ENCODE measurements at regions not wholly inside any gene's neighbourhood (a gene's known extent, or its start where the extent isn't known, plus 50 kb on each side); places are given as distances from the start of the nearest gene placed in this dataset.

DNA sequence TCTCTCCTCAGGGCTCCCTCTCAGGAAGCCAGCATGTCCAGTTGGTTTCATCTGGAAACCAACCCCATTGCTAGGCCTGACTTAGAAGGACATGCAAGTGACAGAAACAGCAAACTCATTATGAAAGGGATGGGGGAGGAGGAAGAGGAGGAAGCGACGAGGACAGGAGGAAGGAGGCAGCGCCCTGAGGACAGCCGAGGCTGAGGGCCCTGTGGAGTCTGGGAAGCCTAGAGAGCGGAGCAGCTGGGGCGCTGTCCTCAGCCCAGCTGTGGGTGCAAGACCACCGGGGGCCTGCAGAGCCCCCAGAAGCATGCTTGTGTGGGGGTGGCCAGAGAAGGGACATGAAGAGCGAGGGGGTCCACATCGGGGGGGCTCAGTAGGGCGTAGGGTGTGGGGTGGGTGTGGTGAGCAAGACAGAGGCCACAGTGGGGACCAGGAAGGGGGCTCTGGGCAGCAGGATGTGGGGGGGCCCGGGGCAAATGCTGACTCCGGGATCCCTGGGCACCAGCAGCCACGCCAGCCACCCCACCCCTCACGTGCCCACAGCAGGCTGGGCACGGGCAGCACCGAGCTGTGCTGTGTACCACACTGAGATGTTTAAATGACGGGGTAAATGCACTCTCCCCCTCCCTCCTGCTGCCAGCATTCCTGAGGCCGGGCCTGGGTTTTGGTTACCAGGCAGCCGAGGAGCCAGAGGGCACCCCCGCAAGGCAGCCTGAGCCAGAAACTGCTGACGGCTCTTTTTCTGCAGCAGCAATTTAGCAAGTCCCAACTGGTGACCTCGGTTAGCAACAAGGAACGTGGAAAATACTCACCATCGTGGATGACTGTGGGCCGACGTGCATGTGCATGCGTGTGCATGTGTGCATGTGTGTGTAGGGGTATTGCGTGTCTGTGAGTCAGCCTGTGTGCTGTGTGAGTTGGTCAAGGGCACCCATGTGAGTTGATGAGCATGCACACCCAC, 82.7 kb upstream of the LINC01488 start:
- Mint-ChIP-seq H3K36me3 (ENCODE audit: low read depth) (no peaks in the 10 kb centered on the region), H3K4me3 (no peak overlapping the region), H3K27me3 (peaks cover 42% of the 10 kb centered on the region), H3K4me1 (ENCODE audit: low read depth) (peaks cover 55% of the 10 kb centered on the region), H3K9me3 (no peaks in the 10 kb centered on the region), H3K27ac (peak overlapping the region; percentile 35)
- intact Hi-C loops (cut with micrococcal nuclease), result no loop called here

DNA sequence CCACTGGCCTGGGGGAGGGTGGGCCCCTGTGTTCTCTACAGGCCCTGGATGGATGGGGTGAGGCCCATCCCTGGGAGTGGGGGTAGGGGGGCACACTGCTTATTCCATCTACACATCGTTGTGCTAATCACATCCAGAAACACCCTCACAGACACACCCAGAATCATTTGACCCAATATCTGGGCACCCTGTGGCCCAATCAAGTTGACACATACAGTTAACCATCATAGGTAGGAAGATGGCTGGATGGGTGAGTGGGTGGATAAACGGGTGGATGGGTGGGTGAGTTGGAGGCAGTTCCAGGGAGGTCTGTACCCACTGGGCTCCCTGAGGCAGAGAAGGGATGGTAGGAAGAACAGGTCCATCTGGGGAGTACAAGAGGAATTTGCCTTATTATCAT, 81.3 kb upstream of the LINC01488 start:
- no peak overlapping the region for H3K4me3 Mint-ChIP-seq
- H3K27ac Mint-ChIP-seq, result no peak overlapping the region
- no peaks in the 10 kb centered on the region for H3K9me3 Mint-ChIP-seq
- H3K27me3 Mint-ChIP-seq, result peaks cover 35% of the 10 kb centered on the region
- H3K4me1 Mint-ChIP-seq (ENCODE audit: low read depth), result peaks cover 43% of the 10 kb centered on the region
- intact Hi-C loops (cut with micrococcal nuclease), result no loop called here
- H3K36me3 Mint-ChIP-seq (ENCODE audit: low read depth), result no peaks in the 10 kb centered on the region

DNA sequence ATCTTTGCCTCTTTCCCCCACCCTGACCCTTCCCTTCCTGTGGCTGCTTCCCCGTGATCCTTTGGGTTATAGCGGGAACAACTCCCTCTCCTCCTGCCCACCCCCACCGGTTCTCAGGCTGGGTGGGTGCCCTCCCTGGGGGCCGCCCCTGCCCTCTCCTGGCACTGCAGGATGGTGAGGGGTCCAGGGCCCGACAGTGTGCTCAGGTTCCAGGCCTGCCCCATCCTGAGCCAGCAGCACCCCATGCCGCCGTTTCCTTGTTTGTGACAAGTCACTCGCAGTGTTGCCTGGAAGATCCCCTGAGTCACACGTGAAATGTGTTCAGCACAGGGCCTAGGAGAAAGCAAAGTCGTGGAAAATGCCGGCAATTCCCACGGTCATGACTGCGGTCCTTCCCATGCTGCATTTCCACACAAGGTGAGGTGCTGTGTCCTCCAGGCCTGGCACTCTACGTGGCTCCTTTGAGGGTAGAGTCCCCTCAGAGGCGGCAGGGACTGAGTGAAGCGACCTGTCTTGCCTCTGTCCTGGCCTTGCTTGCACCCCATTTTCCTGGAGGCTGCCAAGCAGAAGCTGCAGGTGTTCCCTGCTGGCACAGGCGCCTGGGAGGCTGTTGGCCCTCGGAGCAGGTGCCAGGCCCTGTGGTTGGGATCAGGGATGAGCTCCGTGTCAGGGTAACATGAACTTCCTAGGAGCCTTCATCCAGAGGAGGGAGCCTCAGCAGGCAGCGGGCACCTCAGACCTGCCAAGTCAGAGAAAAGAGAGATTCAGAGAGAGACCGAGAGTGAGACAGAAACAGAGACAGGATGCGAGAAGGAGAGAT, 80.5 kb upstream of the LINC01488 start:
- intact Hi-C loops (cut with micrococcal nuclease), result no loop called here
- Mint-ChIP-seq H3K4me3 (no peak overlapping the region), H3K36me3 (ENCODE audit: low read depth) (no peaks in the 10 kb centered on the region), H3K27me3 (peaks cover 36% of the 10 kb centered on the region), H3K27ac (no peak overlapping the region), H3K9me3 (no peaks in the 10 kb centered on the region), H3K4me1 (ENCODE audit: low read depth) (peaks cover 40% of the 10 kb centered on the region)

DNA sequence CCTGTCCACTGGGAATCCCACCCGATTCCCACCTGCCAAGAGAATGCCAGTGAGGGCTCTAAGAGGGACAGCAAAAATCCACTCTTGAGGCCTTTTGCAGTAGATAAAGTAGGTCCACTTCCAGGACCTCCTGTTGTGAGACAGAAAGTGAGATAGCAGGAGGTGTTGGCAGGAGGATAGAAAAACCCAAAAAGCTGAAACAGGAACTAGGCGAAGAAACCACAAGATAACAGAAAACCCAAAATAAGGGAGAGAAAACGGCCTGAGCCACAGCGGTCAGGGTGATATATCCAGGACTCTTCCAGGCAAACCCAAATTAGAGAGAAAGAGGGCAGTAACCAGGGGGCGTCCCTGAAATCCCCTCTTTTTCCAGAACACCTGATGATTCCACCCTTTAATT, 79.7 kb upstream of the LINC01488 start:
- H3K4me1 Mint-ChIP-seq (ENCODE audit: low read depth), result peaks cover 40% of the 10 kb centered on the region
- peaks cover 38% of the 10 kb centered on the region for H3K27me3 Mint-ChIP-seq
- H3K4me3 Mint-ChIP-seq, result no peak overlapping the region
- H3K36me3 Mint-ChIP-seq (ENCODE audit: low read depth), result no peaks in the 10 kb centered on the region
- intact Hi-C loops (cut with micrococcal nuclease), result no loop called here
- no peak overlapping the region for H3K27ac Mint-ChIP-seq
- H3K9me3 Mint-ChIP-seq, result no peaks in the 10 kb centered on the region

DNA sequence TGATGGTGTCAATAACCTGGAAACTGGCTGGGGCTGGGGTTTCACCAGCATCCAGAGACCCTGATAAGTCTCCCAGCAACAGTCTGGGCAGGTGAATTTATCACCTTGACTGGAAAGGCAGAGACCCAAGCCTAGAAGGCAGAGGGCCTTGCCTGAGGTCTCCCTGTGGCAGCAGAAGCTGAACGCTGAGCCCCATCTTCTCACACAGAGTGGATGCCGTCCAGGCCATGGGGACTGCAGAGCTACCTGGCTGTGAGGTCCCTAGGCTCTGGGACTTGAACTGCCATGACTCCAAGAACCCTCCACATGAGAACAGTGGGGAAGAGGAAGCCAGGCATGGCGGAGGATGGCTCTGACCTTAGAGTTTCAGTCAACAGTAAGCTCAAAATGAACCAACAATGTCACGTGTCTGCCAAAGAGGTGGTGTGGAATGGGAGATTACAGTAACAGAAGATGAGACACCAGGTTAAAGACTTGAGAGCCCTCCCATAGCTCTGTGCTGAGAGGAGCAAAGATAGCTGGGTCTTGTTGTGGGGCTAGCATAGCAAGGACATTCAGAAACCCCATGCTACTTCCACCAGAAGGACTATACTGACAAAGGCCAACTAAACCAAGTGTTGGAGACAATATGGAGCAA, 79.1 kb upstream of the LINC01488 start:
- intact Hi-C loops (cut with micrococcal nuclease), result no loop called here
- H3K4me3 Mint-ChIP-seq, result no peak overlapping the region
- H3K27ac Mint-ChIP-seq, result no peak overlapping the region
- H3K27me3 Mint-ChIP-seq, result peaks cover 37% of the 10 kb centered on the region
- no peaks in the 10 kb centered on the region for H3K9me3 Mint-ChIP-seq
- no peaks in the 10 kb centered on the region for H3K36me3 Mint-ChIP-seq (ENCODE audit: low read depth)
- peaks cover 40% of the 10 kb centered on the region for H3K4me1 Mint-ChIP-seq (ENCODE audit: low read depth)

DNA sequence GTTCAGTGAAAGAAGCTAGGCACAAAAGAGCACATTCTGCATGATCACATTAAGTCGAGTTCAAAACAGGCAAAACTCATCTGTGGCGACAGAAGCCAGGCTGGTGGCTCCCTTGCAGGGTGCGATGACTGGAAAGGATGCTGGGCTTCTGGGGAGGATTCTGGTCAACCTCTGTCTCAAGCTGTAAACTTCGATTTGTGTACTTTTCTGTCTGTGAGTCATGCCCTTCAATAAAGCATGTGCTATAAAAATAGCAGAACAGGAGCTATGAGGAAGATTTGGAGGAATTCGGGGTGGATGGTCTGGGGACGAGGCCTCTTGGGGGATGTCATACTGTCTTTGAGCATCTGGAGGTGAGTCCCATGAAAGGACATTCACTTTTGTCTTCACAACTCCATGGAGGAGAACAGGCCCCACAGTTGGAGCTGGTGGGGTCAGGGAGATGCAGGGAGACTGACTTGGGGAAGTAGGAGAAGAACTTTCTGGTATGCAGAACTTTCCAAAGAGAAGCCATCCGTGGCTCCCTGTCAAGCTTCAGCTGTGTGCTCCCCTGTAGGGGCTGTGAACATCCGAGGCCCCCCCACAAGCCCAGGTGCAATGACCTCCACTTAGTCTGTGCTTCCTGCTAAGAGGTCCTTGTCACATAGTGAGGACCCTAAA, 77.8 kb upstream of the LINC01488 start:
- H3K9me3 Mint-ChIP-seq, result no peaks in the 10 kb centered on the region
- peaks cover 32% of the 10 kb centered on the region for H3K4me1 Mint-ChIP-seq (ENCODE audit: low read depth)
- H3K36me3 Mint-ChIP-seq (ENCODE audit: low read depth), result no peaks in the 10 kb centered on the region
- intact Hi-C loops (cut with micrococcal nuclease), result no loop called here
- no peak overlapping the region for H3K4me3 Mint-ChIP-seq
- H3K27me3 Mint-ChIP-seq, result peaks cover 27% of the 10 kb centered on the region
- no peak overlapping the region for H3K27ac Mint-ChIP-seq

DNA sequence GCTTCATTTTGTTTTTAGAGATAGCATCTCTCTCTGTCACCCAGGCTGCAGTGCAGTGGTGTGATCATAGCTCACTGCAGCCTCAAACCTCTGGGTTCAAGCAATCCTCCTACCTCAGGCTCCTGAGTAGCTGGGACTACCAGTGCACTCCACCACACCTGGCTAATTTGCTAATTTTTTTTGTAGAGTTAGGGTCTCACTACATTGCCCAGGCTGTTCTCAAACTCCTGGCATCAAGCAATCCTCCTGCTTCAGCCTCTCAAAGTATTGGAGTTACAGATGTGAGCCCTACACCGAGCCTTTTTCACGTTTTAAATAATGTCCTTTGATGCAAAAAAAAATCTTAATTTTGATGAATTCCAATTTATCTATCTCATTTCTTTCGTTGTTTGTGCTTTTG, 75.4 kb upstream of the LINC01488 start:
- Mint-ChIP-seq H3K36me3 (ENCODE audit: low read depth) (no peaks in the 10 kb centered on the region), H3K27me3 (peaks cover 20% of the 10 kb centered on the region), H3K27ac (no peak overlapping the region), H3K9me3 (no peaks in the 10 kb centered on the region), H3K4me1 (ENCODE audit: low read depth) (peaks cover 26% of the 10 kb centered on the region), H3K4me3 (no peak overlapping the region)
- intact Hi-C loops (cut with micrococcal nuclease), result no loop called here

DNA sequence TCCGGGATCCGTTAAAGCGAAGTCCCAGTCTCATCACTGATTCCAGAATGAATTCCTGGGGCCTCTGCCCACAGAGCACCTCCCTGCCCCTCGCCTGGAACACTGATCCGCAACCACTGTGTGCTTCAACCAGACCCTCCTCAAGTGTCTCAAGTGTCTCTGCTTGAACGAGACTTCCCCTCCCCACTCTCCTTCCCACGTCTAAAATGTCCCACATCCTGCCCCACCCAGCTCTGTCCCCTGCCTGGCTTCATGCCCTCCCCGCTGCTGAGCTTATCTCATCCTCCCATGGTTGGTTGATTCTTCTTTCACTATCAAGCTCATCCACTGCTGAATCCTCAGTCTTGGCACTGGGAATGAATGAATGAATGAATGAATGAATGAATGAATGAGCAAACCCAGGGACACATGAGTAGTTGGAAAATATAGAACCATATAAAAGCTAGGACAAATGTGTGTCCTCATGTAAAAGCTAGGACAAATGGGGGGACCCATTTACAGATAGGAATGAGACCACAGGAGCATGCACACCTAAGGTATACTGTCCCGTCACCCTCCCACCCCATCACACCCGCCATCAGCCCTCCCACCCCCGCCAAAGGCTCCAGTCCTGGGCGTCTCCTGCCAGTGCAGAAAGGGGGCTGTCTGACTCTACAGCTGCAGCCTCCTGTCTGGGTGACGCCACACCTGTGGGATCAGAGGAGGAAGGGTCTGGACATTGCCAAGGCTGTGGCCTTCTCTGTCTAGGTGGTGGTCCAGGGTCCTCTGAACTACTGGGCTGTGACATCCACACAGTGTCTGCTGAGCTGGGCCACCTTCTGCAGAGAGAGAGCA, 71.4 kb upstream of the LINC01488 start:
- peaks cover 17% of the 10 kb centered on the region for H3K27me3 Mint-ChIP-seq
- no peak overlapping the region for H3K4me3 Mint-ChIP-seq

DNA sequence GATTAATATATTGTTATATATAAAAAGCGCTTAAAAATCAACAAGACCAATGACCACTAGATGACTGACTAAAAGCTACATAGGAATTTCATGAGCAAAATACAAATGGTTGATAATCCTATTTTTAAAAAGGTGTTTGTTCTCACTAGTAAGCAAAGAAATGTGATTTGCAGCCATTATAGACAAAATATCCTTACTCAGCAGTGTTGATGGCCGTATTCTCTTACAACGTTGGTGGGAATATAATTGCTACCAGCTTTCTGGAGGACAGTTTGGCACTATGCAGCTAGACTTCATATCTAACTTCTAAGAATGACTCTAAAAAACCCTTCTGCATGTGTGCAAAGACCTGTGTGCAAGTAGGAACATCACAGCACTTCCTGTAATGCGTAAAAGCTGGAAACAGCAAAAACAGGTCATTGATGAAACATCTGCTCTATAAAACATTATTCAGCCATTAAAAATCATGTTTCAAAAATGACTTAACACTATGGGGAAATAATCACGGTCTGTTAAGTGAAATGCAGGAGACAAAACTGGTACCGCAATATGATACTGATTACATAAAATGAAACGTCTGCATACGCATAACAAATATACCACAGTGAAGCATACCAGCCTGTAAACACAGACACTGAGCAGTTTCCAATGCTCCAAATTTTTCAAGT, 70.1 kb upstream of the LINC01488 start:
- Mint-ChIP-seq H3K4me1 (ENCODE audit: low read depth) (peaks cover 33% of the 10 kb centered on the region), H3K36me3 (ENCODE audit: low read depth) (no peaks in the 10 kb centered on the region), H3K9me3 (no peaks in the 10 kb centered on the region), H3K27ac (no peak overlapping the region), H3K27me3 (peaks cover 22% of the 10 kb centered on the region), H3K4me3 (no peak overlapping the region)
- intact Hi-C loops (cut with micrococcal nuclease), result no loop called here

More for the DNA sequence above, 71.4 kb upstream of the LINC01488 start:
- Mint-ChIP-seq H3K36me3 (ENCODE audit: low read depth) (no peaks in the 10 kb centered on the region), H3K4me1 (ENCODE audit: low read depth) (peaks cover 20% of the 10 kb centered on the region), H3K27ac (no peak overlapping the region), H3K9me3 (no peaks in the 10 kb centered on the region)
- intact Hi-C loops (cut with micrococcal nuclease), result no loop called here

DNA sequence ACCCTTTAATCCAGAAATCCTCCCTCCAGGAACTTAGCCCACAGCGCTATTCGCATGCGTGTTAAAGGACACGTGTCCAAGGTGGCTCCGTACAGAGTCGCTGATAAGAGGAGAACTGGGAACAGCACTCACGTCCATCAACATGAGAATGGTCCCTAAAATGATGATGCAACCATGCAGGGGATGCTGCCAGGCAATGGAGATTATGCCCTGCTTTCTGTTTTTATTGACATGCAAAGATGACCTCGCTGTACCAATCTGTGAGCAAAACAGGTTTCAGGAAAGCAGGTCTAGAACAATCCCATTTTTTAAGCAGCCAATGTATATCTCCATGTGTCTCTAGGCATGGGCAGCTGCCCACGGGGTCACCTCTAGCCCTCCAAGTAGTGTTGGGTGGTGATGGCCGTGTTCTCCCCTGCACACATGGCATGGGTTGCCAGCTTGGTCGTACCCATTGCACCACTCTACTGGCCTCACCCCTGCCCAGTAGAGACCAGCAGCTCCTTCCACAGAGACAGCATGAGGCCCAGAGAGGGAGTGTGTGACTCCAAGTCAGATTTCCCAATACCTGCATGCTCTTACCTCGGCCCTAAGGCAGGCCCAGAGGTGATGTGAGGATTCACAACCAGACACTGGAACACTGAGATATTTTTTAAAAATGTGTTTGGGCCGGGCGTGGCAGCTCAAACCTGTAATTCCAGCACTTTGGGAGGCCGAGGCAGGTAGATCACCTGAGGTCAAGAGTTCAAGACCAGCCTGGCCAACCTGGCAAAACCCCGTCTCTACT, 68.3 kb upstream of the LINC01488 start:
- Mint-ChIP-seq H3K4me3 (no peak overlapping the region), H3K36me3 (ENCODE audit: low read depth) (no peaks in the 10 kb centered on the region), H3K27me3 (peaks cover 37% of the 10 kb centered on the region), H3K9me3 (no peaks in the 10 kb centered on the region), H3K27ac (no peak overlapping the region), H3K4me1 (ENCODE audit: low read depth) (peaks cover 34% of the 10 kb centered on the region)
- intact Hi-C loops (cut with micrococcal nuclease), result no loop called here

DNA sequence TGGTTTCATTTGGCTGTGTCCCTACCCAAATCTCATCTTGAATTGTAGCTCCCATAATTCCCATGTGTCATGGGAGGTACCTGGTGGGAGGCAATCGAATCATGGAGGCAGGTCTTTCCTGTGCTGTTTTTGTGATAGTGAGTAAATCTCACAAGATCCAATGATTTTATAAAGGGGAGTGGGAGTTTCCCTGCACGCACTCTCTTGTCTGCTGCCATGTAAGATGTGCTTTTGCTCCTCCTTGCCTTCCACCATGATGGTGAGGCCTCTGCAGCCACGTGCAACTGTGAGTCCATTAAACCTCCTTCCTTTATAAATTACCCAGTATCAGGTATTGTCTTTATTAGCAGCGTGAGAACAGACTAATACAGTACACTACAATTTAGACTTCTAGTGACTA, 67.5 kb upstream of the LINC01488 start:
- intact Hi-C loops (cut with micrococcal nuclease), result no loop called here
- Mint-ChIP-seq H3K27me3 (peaks cover 36% of the 10 kb centered on the region), H3K27ac (no peak overlapping the region), H3K36me3 (ENCODE audit: low read depth) (no peaks in the 10 kb centered on the region), H3K4me3 (no peak overlapping the region), H3K9me3 (no peaks in the 10 kb centered on the region), H3K4me1 (ENCODE audit: low read depth) (peaks cover 33% of the 10 kb centered on the region)

DNA sequence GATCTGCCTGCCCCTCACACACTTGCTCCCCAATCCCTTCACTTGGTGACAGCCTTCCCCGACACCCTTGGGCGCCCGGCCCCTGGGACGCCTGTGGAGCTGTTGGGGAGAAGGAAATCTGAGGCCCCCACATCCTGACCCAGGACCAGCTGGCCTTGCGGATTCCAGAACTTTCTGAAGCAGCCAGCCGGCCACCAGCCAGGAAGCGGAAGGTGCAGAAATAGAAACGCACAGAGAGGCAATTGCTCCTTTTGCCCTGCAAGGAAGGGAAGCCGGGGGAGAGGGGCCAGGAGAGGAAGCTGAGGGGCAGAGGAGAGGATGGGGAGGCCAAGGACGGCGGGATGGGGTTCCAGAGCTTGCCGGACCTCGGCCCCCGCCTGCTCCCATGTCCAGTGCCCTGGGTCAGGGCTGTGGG, 66.7 kb upstream of the LINC01488 start:
- Mint-ChIP-seq H3K36me3 (ENCODE audit: low read depth) (no peaks in the 10 kb centered on the region), H3K27me3 (peaks cover 35% of the 10 kb centered on the region), H3K27ac (no peak overlapping the region), H3K4me1 (ENCODE audit: low read depth) (peaks cover 25% of the 10 kb centered on the region), H3K9me3 (no peaks in the 10 kb centered on the region), H3K4me3 (no peak overlapping the region)
- intact Hi-C loops (cut with micrococcal nuclease), result no loop called here
